ENCODE measurements at regions not wholly inside any gene's neighbourhood (a gene's known extent, or its start where the extent isn't known, plus 50 kb on each side); places are given as distances from the start of the nearest gene placed in this dataset.

DNA sequence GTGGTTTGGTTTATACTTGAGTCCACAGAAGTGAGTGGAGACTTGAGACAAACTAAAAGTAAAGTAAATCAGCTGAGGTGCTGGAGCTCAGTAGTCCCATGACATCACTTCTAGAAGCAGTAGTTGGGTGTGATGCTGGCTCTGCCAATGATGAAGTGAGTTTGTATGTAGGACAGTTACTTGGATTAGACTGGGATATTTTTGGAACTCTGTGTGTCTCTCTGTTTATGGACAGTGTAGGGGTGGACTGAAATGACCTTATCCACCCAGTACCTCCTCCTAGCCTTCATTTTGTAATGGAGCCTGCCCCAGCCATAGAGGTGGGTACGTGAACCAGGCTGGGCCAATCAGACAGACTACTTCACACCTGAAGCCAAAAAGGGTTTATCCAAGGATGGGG lies 52.2 kb downstream of the POLR1D start:
- no peak for DNase-seq

DNA sequence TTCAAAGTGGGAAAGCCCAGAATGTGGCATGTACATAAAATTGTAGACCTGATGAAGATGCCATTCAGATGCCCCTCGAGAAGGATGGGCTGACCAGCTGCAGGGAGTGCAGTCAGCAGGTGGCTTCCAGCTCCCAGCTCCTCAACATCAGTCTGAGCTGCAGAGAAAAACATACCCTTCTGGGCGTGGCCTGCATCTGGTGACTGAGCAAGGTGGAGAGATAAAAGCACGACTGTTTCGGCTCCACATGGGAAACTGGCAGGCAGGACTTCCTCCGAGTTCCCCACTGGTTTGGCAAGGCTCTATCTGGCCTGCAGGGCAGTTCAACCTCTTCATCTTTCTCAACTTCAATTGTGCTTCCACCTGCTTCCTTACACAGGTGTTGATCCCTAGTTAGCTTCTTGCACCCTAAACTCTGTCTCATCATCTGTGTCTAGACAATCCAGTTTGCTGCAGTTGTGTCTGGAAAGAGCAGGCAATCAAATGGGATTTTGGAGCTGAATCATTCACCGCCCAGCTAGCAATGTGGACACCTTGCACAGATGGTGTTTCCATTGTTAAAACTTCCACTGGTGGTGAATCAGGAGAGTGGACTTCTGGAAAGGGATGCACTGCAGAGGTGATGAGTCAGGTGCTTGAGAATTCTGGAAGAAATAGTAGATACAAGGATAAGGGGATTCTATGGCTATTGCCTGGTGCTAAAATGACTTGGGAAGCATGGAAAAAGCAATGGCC lies 56.8 kb downstream of the POLR1D start:
- peak; percentile 45 for DNase-seq

DNA sequence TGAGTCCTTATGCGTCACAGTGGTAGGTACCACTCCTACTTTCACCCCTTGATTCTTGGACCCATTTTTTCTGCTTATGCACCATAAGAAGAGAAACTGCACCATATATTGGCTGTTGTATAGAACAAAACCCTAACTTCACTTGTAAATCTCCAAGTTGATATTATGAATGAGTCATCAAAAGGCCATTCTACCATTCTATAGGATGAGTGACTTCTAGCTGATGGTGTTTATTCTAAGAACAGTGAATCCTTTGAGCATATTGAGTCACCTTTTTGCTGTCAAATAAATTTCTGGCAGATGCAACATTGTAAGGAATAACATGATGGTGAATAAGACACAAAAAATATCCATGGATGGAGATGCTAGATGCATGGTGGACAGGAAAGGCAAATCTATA lies 57.7 kb downstream of the POLR1D start:
- DNase-seq: no peak

GRCh38 chr13:27679896-27680295 lies 58.2 kb downstream of the POLR1D start:
- DNase-seq: peak; percentile 59

GRCh38 chr13:27680465-27680864 lies 58.8 kb downstream of the POLR1D start:
- DNase-seq: no peak

- DNase-seq: peak; percentile 7
These were observed 69.5 kb downstream of the POLR1D start for GRCh38 chr13:27691207-27691606.

GRCh38 chr13:27696731-27697130 lies 75.0 kb downstream of the POLR1D start:
- no peak for DNase-seq

DNA sequence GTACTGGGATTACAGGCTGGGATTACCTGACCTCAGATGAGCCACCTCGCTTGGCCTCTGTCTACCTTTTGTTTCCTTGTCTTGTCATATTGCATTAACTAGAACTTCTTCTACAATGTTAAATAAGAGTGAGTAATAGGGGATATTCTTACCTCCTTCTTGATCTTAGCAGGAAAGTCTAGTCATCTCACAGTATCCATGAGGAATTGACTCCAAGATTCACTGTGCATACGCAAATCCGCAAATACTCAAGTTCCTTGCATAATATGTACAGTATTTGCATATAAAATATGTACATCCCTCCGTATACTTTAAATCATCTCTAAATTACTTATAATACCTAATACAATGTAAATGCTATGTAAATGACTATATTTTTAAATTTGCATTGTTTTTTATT lies 78.3 kb downstream of the POLR1D start:
- DNase-seq: no peak

DNA sequence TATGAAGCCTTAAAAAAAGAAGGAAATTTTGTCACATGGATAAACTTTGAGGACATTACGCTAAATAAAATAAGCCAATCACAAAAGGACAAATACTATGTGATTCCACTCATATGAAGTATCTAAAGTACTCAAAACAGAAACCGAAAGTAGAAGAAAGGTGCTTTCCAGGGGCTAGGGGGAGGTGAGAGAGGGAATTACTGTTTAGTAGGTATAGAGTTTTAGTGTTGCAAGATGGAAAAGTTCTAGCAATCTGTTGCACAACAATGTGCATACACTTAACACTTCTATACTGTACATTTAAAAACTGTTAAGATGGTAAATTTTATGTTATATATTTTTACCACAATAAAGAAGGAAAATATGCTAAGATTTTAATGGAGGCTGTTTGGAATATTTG lies 83.0 kb downstream of the POLR1D start:
- no peak for DNase-seq

DNA sequence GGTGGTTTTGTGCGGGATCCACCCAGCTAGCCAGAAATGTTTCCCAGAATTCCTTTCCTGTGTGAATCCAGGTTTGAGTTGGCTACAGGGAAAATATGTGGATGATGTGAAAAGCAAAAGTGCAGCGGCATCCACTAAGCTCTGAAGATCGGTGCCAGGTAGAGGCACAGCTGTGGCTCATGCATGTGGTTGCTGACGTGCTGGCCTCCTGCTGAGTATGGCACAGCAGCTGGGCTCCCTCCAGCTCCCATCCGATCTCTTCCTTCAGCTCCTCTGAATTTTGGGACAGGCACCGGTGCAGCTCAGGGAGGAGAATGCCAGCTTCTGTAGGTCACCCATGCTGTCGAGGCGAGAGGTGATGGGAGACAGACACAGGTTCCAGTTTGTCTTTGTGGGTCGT lies 84.0 kb upstream of the GSX1 start:
- no peak for DNase-seq

DNA sequence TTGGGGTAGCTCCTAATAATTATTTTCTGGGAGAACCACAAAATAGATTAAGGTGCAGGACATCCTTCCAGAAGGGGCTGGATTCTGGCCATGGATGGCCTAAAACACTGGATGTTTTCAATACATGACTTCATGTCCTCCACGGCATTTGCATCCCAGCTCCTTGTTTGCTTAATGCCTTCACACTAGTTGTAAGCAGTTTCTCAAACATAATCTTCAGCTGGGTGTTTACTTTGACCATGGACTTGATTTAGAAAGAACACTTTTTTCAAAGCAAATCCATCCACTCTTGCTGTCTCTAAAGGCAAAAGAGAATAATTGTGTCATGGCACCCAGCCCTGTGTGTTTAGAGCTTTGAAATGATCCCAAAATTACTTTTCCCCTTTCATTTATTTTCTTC lies 82.5 kb upstream of the GSX1 start:
- no peak for DNase-seq

DNA sequence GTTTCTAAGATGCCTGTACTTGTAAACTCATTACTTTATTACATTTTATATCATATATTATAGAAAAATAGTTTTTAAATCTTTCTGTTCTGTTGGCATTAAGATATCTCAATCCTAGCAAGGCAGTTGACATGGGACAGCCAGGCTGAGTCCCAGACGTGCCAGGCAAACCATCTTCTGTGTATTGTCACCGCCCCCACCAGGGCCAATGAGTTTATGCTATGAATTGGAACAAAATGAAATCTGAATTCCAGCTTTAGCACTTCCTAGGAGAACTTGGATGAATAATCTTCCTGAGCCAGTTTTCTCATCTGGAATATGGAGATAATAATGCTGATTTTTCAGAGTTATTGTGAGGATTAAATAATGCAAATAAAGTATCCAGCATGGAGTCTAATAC lies 79.9 kb upstream of the GSX1 start:
- peak; percentile 62 for DNase-seq

DNA sequence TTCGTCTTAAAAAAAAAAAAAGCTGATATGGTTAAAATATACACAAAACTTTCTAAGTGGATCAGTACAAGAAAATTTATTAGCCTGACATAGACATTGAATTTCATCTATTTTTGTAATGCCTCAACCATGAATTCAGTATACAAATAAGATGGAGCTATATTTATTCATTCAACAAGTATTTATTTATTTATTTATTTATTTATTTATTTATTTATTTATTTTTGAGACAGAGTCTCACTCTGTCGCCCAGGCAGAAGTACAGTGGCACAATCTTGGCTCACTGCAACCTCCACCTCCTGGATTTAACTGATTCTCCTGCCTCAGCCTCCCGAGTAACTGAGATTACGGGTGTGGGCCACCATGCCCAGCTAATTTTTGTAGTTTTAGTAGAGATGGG lies 78.5 kb upstream of the GSX1 start:
- DNase-seq: no peak

DNA sequence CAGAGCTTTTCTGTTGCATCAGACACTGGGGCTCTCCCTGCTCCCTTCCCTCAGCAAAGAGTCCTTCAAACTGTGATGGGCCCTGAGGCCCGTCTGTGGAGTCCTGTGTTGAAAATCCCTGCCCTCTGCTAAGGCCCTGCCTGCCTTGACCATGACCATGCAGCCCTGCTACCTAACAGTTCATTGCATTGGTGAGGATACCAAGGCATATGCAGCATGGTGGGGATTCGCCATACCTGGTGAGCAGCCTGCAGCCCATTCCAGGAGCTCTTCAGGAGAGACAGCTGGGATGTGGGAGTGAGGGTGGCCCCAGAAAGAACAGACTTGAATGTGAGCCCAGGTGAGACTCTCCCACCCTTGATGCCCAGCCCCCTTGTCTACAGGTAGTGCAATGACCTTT lies 70.6 kb upstream of the GSX1 start:
- DNase-seq: no peak

GRCh38 chr13:27728271-27728670 lies 64.0 kb upstream of the GSX1 start:
- DNase-seq: peak; percentile 51

DNA sequence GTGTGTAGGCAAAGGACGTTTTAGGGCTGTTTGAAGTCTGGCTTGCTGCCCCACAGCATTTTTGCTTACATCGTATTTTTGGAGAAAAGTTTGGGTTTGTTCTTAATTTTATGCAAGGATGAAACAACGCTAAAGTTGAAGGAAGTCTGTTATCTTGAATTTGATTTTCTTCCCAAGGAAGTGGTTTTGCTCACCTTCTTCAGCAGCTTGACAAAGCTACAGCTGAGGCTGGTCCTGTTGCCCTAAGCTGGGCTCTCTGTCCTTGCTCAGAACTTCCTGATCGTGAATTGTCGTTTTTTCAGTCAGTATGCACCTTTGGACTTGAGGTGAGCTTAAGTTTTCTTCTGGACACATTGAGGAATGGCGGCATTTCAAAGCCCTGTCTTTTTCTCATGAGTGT lies 62.1 kb upstream of the GSX1 start:
- DNase-seq: no peak

Data from hematopoietic multipotent progenitor cell treated with erythropoietin and hydrocortisone succinate and interleukin-3 and kit ligand, for 4 days (in vitro differentiated cells).